GM21515 (cell line): ENCODE measurements at regions not wholly inside any gene's neighbourhood (a gene's known extent, or its start where the extent isn't known, plus 50 kb on each side); places are given as distances from the start of the nearest gene placed in this dataset.
"Not testable (repeated sequence)": the region's sequence is repeated elsewhere in the genome, so short reads cannot be mapped to it uniquely, and the experiment has no call there.

Source experiments
- ATAC-seq: cut with Tn5 transposase; IDR thresholded peaks from one replicate; pipeline ENCODE4 v1.9.1; 2021; ENCODE audit not compliant: unreplicated experiment

DNA sequence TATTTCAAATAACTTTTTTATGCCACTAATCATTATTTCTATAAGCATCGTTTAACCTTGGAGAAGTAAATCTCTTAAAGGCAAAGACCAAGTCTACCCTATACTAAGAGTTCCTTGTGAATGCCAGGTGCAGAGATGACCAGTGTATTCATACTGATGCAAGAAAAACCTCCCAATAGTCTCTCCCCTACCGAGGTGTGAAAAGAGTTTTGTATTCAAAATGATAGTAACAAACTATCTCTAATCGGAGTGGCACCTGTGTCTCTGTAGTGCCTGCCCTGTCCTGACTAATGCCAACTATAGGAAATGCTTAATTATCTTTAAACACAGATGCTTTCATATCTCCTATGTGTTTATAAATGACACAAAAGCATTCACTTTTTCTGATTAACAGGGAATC is 798.5 kb downstream of the TRIB2 start:
- ATAC-seq, result no peak

GRCh38 chr2:13522096-13522495 is 805.4 kb downstream of the TRIB2 start:
- no peak for ATAC-seq

- peak; percentile 96 for ATAC-seq
Observed at GRCh38 chr2:13522917-13523821, 806.4 kb downstream of the TRIB2 start.

DNA sequence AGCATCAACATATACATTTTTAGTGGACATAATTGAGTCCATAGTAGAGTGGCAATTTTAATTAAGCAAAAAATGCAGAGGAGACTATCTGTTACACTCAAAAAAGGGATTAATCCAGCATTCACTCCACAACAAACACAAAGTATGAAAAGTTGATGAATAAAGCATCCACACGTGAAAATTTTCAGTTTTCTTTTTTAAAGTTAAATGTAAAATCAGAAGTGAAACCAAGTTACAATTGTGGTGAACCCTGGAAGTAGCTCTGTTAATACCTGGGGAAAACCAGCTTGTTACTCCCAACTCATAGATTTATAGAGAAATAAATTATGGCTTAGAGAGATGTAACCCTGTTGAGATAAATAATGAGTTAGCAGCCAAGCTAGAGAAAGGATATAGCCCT is 807.8 kb downstream of the TRIB2 start:
- no peak for ATAC-seq

GRCh38 chr2:13531735-13532410 is 815.1 kb downstream of the TRIB2 start:
- not testable (repeated sequence) for ATAC-seq

- ATAC-seq, result not testable (repeated sequence)
Observed at GRCh38 chr2:13532781-13533523, 816.2 kb downstream of the TRIB2 start.

- no peak for ATAC-seq
Observed at GRCh38 chr2:13533524-13533922, 816.8 kb downstream of the TRIB2 start.

DNA sequence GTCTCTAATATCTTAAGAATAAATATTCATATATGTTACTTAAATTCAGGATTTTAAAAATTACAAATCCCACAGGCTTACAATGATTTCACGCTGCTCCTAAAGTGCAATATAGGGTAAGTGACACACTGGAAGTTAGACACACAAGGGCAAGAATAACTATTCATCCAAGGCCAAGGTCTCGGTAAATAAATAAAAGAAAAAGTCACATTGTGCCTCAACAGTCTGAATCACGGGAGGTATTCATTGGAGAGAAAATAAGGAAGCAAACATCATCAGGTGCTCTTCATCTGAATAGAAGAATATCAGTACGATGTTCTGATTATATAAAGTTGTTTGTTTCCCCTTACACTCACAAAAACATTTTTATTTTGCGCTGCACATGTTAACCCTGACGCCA is 820.2 kb downstream of the TRIB2 start:
- no peak for ATAC-seq

GRCh38 chr2:13537771-13538349 is 821.1 kb downstream of the TRIB2 start:
- ATAC-seq, result no peak

DNA sequence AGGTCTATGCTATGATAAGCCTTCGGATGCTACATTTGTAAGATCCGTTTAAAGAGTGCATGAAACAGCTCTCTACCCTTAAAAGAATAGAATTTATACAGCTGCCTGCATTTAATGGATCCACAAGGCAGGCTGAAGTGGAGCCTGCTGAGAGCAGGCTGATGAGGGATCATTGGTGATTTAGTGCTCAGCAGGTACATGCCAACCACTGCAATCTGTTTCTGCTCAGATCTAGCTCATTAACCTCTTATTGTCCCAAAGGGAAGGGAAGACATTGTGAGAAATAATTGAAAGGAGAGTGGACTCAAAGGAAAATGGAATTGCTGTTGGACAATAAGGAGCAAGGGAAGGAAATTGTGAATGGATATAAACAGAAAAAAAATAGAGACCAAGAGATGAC is 822.6 kb downstream of the TRIB2 start:
- ATAC-seq, result no peak

DNA sequence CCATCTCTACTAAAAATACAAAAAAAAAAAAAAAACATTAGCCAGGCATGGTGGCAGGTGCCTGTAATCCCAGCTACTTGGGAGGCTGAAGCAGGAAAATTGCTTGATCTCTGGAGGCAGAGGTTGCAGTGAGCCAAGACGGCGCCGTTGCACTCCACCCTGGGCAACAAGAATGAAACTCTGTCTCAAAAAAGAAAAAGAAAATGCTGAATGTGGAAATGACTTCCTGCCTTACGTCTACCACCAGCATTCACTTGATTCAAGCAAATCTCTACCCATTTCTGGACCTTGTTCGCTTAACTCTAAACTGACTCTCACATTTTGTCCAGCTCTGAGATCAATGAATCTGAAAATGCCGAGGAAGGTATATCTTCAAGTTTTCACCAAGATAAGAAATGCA is 825.3 kb downstream of the TRIB2 start:
- no peak for ATAC-seq

DNA sequence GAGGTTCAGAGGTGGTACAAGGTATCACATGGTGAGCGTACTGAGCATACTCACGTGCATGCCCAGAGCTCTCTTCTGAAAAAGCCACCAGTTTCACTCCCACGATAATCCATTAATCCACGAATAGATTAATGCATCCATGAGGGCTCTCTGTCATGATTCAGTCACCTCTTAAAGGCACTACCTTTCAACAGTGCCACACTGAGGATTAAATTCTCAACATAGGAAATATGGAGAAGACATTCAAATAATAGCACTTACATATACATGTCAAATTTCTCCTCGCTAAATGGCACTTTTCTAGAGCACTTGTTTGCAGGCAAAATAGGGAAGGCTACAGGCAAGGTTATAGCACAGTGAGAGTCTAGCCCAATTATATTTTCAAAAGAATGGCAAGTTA is 825.9 kb downstream of the TRIB2 start:
- no peak for ATAC-seq

GRCh38 chr2:13543550-13543949 is 826.8 kb downstream of the TRIB2 start:
- ATAC-seq, result peak; percentile 60

- ATAC-seq, result no peak
Observed at GRCh38 chr2:13545320-13545719, 828.6 kb downstream of the TRIB2 start.

DNA sequence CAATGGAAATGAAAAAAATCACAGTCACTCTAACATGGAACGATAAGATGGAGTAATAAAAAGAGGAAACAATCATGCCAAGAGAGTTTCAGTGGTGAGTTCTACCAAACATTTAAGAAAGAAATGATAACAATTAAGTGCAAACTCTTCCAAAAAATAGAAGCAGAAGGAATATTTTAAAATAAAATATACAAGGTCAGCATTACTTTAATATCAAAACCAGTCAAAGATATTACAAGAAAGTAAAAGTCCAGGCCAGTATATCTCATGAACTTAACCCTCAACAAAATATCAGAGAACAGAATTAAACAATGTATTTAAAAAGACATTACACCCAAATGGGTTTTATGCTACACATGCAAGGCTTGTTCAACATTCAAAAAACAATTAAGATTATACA is 829.4 kb downstream of the TRIB2 start:
- no peak for ATAC-seq

DNA sequence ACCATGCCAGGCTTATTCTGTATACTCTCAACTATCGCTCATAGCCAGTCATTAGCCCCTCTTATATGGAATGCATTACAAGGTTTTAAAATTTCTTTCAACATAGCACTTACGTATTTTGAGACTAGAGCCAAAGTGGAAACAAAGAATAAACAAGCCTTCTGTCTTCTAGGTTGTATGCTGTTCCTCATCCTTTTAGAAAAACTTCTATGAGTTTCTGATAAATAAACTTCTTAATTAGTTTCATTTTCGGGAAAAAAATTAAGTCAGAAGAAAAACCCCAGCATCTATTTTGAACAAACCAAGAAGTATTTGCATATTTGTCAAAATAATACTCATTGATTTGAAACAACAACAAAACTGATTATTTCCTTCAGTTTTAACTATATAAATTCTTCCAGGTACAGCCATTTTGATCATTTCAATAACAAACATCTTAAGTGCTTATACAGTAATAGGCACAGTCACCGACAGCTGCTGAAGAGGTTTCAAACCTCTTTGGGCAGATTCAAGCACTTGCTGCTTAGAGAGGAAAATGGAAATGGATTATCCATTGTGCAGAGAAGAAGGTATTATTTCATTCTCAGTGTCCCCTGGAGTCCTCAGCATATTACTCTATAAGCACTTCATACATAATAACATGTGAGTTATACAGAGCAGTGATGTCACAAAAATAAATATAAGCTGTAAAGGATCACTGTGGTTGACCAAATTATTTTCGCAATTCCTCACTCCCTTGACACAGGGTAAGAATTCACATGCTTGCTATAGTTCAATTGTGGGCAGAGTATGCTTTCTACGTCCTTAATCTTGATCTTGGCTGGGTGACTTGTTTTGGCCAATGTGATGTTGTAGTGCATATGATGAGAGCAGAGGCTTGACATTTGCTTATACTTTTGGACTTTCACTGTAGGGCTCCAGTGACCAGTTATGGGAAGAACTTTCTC is 833.8 kb downstream of the TRIB2 start:
- no peak for ATAC-seq

- ATAC-seq, result no peak
Observed at GRCh38 chr2:13558368-13558767, 841.6 kb downstream of the TRIB2 start.

DNA sequence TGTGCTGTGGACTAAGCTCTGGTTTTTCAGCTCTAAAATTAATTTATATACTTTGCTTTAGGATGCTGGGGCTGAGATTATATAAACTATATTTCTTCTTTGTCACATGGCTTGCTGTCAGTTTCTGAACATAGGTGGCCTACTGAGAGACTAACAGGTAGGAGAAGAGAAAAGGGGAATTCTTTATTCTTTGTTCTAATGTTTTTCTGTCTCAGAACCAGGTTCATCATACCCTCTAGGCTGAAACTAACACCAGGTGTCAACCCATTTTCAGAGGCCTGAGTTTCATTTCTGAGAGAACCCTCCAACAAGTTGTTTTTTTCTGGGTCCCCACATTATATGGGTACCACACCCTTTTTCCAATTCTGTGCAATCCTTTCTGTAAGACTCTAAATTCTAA is 843.6 kb downstream of the TRIB2 start:
- ATAC-seq, result peak; percentile 67

GRCh38 chr2:13572466-13572865 is 855.7 kb downstream of the TRIB2 start:
- ATAC-seq, result no peak

DNA sequence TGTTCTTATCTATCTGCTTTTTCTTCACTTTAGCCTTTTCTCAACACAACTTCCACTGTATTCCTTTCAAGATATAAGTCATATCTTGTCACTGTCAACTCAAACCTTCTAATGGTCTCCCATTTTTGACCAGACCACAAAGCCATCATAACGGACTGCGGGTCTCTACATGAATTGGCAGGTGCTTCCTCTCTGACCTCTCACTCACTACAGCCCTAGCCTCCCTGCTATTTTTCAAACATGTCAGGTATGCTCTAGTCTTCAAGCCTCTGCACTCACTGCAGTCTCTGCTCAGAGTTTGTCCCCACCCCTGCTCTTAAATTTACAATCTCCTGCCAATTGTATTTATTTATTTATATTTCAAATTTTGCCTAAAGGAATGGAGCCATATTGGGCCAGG is 858.1 kb downstream of the TRIB2 start:
- ATAC-seq, result no peak
